NCI-H2171 (cell line): ENCODE measurements at regions not wholly inside any gene's neighbourhood (a gene's known extent, or its start where the extent isn't known, plus 50 kb on each side); places are given as distances from the start of the nearest gene placed in this dataset.

Experiments used
- DNase-seq: peaks from one replicate; lab custom pipeline; 2025; lab: John Stamatoyannopoulos, UW

GRCh38 chr18:75158465-75159237 lies 50.3 kb downstream of the PTGR3 start:
- no peak for DNase-seq

- DNase-seq: no peak
Measured at GRCh38 chr18:75157851-75158250, 51.1 kb downstream of the PTGR3 start.

- DNase-seq: no peak
Measured at GRCh38 chr18:75157381-75157780, 51.6 kb downstream of the PTGR3 start.

- DNase-seq: no peak
Measured at GRCh38 chr18:75156831-75157230, 52.1 kb downstream of the PTGR3 start.

GRCh38 chr18:75156139-75156750 lies 52.7 kb downstream of the PTGR3 start:
- DNase-seq: no peak

- no peak for DNase-seq
Measured at GRCh38 chr18:75154997-75155396, 53.9 kb downstream of the PTGR3 start.

GRCh38 chr18:75154259-75154658 lies 54.7 kb downstream of the PTGR3 start:
- no peak for DNase-seq

- no peak for DNase-seq
Measured at GRCh38 chr18:75143851-75144250, 65.1 kb downstream of the PTGR3 start.

- no peak for DNase-seq
Measured at GRCh38 chr18:75142677-75143076, 66.3 kb downstream of the PTGR3 start.

- DNase-seq: no peak
Measured at GRCh38 chr18:75141734-75142133, 67.2 kb downstream of the PTGR3 start.

GRCh38 chr18:75141166-75141565 lies 67.8 kb downstream of the PTGR3 start:
- DNase-seq: no peak

- DNase-seq: no peak
Measured at GRCh38 chr18:75140296-75140695, 68.6 kb downstream of the PTGR3 start.

- no peak for DNase-seq
Measured at GRCh38 chr18:75139226-75139911, 69.6 kb downstream of the PTGR3 start.

- DNase-seq: no peak
Measured at GRCh38 chr18:75137346-75137877, 71.5 kb downstream of the PTGR3 start.

GRCh38 chr18:75135158-75135725 lies 73.7 kb downstream of the PTGR3 start:
- DNase-seq: no peak

- DNase-seq: no peak
Measured at GRCh38 chr18:75134611-75134975, 74.3 kb downstream of the PTGR3 start.

GRCh38 chr18:75133721-75134610 lies 75.0 kb downstream of the PTGR3 start:
- no peak for DNase-seq

- DNase-seq: no peak
Measured at GRCh38 chr18:75132931-75133525, 75.9 kb downstream of the PTGR3 start.

- DNase-seq: no peak
Measured at GRCh38 chr18:75132098-75132870, 76.7 kb downstream of the PTGR3 start.

- DNase-seq: no peak
Measured at GRCh38 chr18:75131381-75132000, 77.4 kb downstream of the PTGR3 start.
